OCI-LY7 (cell line): ENCODE measurements at regions not wholly inside any gene's neighbourhood (a gene's known extent, or its start where the extent isn't known, plus 50 kb on each side); places are given as distances from the start of the nearest gene placed in this dataset.

Experiments used
- BruUV-seq: library from RNA; stranded (reverse); fragments of 400-500 nt; replicated peaks from 2 replicates; lab custom pipeline; 2021; lab: Mats Ljungman, UMichigan
- CTCF ChIA-PET: fragments of 300-600 bp; sonication (Branson Sonifier 250); formaldehyde crosslinking; loops from one replicate; lab custom pipeline; 2022; ENCODE audit warnings: antibody characterized with exemption; ENCODE audit not compliant: unreplicated experiment; lab: Charles Lee
- POLR2A ChIA-PET: fragments of 300-600 bp; sonication (Branson Sonifier 250); formaldehyde crosslinking; loops from one replicate; lab custom pipeline; 2022; ENCODE audit warnings: antibody characterized with exemption; lab: Charles Lee
- DNase-seq: peaks from one replicate; pipeline ENCODE4 v3.0.0-alpha.2; 2015; ENCODE audit warnings: low spot score
- H2AFZ ChIP-seq: fragments of 200-600 bp; sonication (generic), shearing (Covaris generic); 2 replicates; pipeline ENCODE4 v1.6.1; 2014; ENCODE audit warnings: mild to moderate bottlenecking, antibody characterized with exemption, low read length, moderate library complexity
- H3K27ac ChIP-seq: fragments of 200-600 bp; sonication (generic); 2 replicates; pipeline ENCODE4 v1.5.1; 2014; ENCODE audit warnings: mixed run types, low read depth, mild to moderate bottlenecking, moderate library complexity, low read length, inconsistent platforms; ENCODE audit not compliant: poor library complexity, severe bottlenecking
- H3K36me3 ChIP-seq: fragments of 200-600 bp; sonication (generic); 2 replicates; pipeline ENCODE4 v1.6.1; 2014; ENCODE audit warnings: mild to moderate bottlenecking, antibody characterized with exemption, low read length, moderate library complexity, mixed read lengths; ENCODE audit not compliant: insufficient read depth
- H3K4me1 ChIP-seq: fragments of 200-600 bp; sonication (generic); 2 replicates; pipeline ENCODE4 v1.5.1; 2014; ENCODE audit warnings: mild to moderate bottlenecking, low read length; ENCODE audit not compliant: insufficient read depth, poor library complexity, severe bottlenecking
- H3K4me2 ChIP-seq: fragments of 200-600 bp; sonication (generic); 2 replicates; pipeline ENCODE4 v1.6.1; 2014; ENCODE audit warnings: mild to moderate bottlenecking, low read length
- H3K4me3 ChIP-seq: fragments of 200-600 bp; sonication (generic); 2 replicates; pipeline ENCODE4 v1.5.1; 2014; ENCODE audit warnings: mild to moderate bottlenecking, low read depth, low read length; ENCODE audit not compliant: poor library complexity, severe bottlenecking
- H3K79me2 ChIP-seq: fragments of 200-600 bp; sonication (generic); 2 replicates; pipeline ENCODE4 v1.6.1; 2016; ENCODE audit warnings: low read depth, mild to moderate bottlenecking, low read length, moderate library complexity, mixed read lengths; ENCODE audit not compliant: insufficient read depth
- H3K9me2 ChIP-seq: fragments of 200-600 bp; sonication (generic); 2 replicates; pipeline ENCODE4 v1.6.1; 2016; ENCODE audit warnings: mild to moderate bottlenecking, low read length, mixed read lengths; ENCODE audit not compliant: insufficient read depth
- H3K9me3 ChIP-seq: fragments of 200-600 bp; sonication (generic); 2 replicates; pipeline ENCODE4 v1.6.1; 2014; ENCODE audit warnings: mild to moderate bottlenecking, mixed run types, low read length, mixed read lengths
- H4K20me1 ChIP-seq: fragments of 200-600 bp; sonication (generic); 2 replicates; pipeline ENCODE4 v1.6.1; 2014; ENCODE audit warnings: mild to moderate bottlenecking, antibody characterized with exemption, low read length, moderate library complexity, mixed read lengths; ENCODE audit not compliant: insufficient read depth
- EZH2phosphoT487 ChIP-seq: fragments of 200-600 bp; sonication (generic); IDR thresholded peaks from 2 replicates; pipeline ENCODE4 v1.6.1; 2018; ENCODE audit warnings: low read depth, borderline replicate concordance, mild to moderate bottlenecking, mixed run types, antibody characterized with exemption, low read length, moderate library complexity, mixed read lengths
- intact Hi-C: fragments of 100-400 bp; cut with micrococcal nuclease; formaldehyde crosslinking; loops from one replicate; pipeline ENCODE4 v1.10.0; 2022; ENCODE audit not compliant: unreplicated experiment
- TF ChIP-seq, protein P1 (sequence below): fragments of 200-600 bp; sonication (generic); conservative IDR thresholded peaks from 2 replicates; pipeline ENCODE4 v1.5.1; 2014; ENCODE audit warnings: mild to moderate bottlenecking, antibody characterized with exemption, low read length, moderate library complexity, mixed read lengths

DNA sequence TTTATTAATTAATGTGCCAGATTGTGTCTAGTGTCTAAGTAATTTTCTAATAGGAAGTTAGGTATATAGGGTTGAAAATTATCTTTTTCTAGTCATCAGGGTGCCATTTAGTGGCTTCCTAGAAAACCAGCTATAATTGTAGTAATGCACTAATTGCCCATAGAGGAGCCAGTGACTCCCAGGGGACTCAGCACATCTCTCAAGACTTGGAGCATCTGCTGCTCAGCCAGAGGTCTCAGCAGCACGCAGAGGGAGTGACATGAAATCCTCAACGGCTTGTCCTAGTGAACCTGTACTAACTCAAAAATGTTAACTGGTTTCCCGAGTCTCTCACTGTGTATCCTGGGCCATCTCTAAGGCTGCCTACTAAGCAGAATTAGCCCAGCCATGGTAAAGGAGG lies 78.2 kb upstream of the MAN2A1 start:
- TF ChIP-seq, protein P1, sequence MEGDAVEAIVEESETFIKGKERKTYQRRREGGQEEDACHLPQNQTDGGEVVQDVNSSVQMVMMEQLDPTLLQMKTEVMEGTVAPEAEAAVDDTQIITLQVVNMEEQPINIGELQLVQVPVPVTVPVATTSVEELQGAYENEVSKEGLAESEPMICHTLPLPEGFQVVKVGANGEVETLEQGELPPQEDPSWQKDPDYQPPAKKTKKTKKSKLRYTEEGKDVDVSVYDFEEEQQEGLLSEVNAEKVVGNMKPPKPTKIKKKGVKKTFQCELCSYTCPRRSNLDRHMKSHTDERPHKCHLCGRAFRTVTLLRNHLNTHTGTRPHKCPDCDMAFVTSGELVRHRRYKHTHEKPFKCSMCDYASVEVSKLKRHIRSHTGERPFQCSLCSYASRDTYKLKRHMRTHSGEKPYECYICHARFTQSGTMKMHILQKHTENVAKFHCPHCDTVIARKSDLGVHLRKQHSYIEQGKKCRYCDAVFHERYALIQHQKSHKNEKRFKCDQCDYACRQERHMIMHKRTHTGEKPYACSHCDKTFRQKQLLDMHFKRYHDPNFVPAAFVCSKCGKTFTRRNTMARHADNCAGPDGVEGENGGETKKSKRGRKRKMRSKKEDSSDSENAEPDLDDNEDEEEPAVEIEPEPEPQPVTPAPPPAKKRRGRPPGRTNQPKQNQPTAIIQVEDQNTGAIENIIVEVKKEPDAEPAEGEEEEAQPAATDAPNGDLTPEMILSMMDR = no peak
- TF ChIP-seq EZH2phosphoT487 = no peak
- no TSS peak for BruUV-seq
- Histone ChIP-seq H4K20me1 (no peaks in the 10 kb centered on the region), H3K4me2 (no peak overlapping the region), H3K9me2 (no peaks in the 10 kb centered on the region), H3K4me3 (no peak overlapping the region), H3K27ac (no peak overlapping the region), H3K36me3 (no peaks in the 10 kb centered on the region), H3K9me3 (no peaks in the 10 kb centered on the region), H3K79me2 (no peaks in the 10 kb centered on the region), H3K4me1 (no peaks in the 10 kb centered on the region), H2AFZ (no peak overlapping the region)
- ChIA-PET CTCF (no interaction called here), POLR2A (interaction anchor here (0.8 kb wide), 2 partner anchors 34 to 81 kb away, joined by 3 read pairs; no protein-coding TSS in a partner anchor)
- no peak for DNase-seq
- intact Hi-C loops = no loop called here

DNA sequence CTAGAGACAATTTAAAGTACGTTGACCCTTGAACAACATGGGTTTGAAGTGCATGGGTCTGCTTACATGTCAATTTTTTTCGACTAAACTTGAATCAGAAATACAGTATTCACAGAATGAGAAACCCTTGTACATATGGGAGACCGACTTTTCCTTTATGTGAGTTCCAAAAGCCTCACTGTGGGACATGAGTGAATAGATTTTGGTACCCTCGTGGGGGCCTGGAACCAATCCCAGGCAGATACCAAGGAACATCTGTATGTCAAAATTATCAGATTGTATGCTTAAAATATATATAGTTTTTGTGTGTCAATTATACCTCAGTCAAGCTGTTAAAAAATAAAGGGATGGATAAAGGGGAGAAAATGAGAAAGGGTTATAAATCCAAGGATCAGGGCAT lies 78.7 kb upstream of the MAN2A1 start:
- no TSS peak for BruUV-seq
- POLR2A ChIA-PET = no interaction called here
- CTCF ChIA-PET = no interaction called here
- Histone ChIP-seq H3K79me2 (no peaks in the 10 kb centered on the region), H3K4me3 (no peak overlapping the region), H4K20me1 (no peaks in the 10 kb centered on the region), H3K9me3 (no peaks in the 10 kb centered on the region), H3K4me1 (no peaks in the 10 kb centered on the region), H3K27ac (no peak overlapping the region), H2AFZ (no peak overlapping the region), H3K9me2 (no peaks in the 10 kb centered on the region), H3K36me3 (no peaks in the 10 kb centered on the region), H3K4me2 (no peak overlapping the region)
- no peak for DNase-seq
- TF ChIP-seq EZH2phosphoT487 = no peak
- TF ChIP-seq, protein P1 = no peak
- intact Hi-C loops = no loop called here

- TF ChIP-seq EZH2phosphoT487 = no peak
- TF ChIP-seq, protein P1 = no peak
- Histone ChIP-seq H3K27ac (no peak overlapping the region), H3K4me3 (no peak overlapping the region), H3K4me2 (no peak overlapping the region), H3K9me2 (no peaks in the 10 kb centered on the region), H4K20me1 (no peaks in the 10 kb centered on the region), H3K4me1 (no peaks in the 10 kb centered on the region), H2AFZ (no peak overlapping the region), H3K9me3 (no peaks in the 10 kb centered on the region), H3K79me2 (no peaks in the 10 kb centered on the region), H3K36me3 (no peaks in the 10 kb centered on the region)
- intact Hi-C loops = no loop called here
- BruUV-seq = no TSS peak
- ChIA-PET POLR2A (no interaction called here), CTCF (no interaction called here)
- no peak for DNase-seq
Measured at GRCh38 chr5:109610581-109610980, 79.1 kb upstream of the MAN2A1 start.
